ENCODE measurements at regions not wholly inside any gene's neighbourhood (a gene's known extent, or its start where the extent isn't known, plus 50 kb on each side); places are given as distances from the start of the nearest gene placed in this dataset.
A peak's percentile ranks its signal among the peaks of the same experiment; 100 is the strongest.

DNA sequence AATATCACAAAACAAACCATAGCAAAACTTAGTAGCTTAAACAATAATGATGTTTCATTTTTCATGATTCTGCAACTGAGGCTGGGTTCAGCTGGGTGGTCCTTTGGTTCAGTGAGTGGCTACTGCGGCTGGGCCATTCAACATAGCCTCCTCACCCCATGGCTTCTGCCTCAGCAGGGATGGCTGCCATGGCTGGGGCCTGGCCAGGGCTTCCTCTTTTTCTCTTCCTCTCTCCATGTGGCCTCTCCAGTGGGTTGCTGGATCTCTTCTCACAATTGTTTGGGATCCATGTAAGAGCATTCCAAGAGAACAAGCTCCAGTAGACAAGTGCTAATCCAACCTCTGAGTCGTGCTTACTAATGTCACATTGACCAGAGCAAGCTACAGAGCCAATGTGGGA is 248.6 kb upstream of the PLET1 start:
- Mint-ChIP-seq H3K4me3 (no peak overlapping the region), H3K27ac (no peak overlapping the region), H3K27me3 (ENCODE audit: low read depth in 2 of 2) (peaks cover 6 to 19% of the 10 kb centered on the region in 2 donors), H3K36me3 (no peaks in the 10 kb centered on the region), H3K4me1 (no peaks in the 10 kb centered on the region), H3K9me3 (no peaks in the 10 kb centered on the region)
- intact Hi-C loops (cut with micrococcal nuclease), result no loop called here
- DNase-seq (no peak), ATAC-seq (peak in 1 of 3 donors; percentile 27)
- Histone ChIP-seq H3K27me3 (ENCODE audit: control insufficient read depth, insufficient read depth, low read length) (no peaks in the 10 kb centered on the region), H3K9me3 (ENCODE audit: control insufficient read depth, insufficient read depth, low read length) (no peaks in the 10 kb centered on the region), H3K4me3 (ENCODE audit: low read length) (no peak overlapping the region), H3K27ac (ENCODE audit: low read length) (no peak overlapping the region), H3K36me3 (ENCODE audit: control insufficient read depth, insufficient read depth, low read length) (no peaks in the 10 kb centered on the region), H3K4me1 (ENCODE audit: control insufficient read depth, insufficient read depth, low read length) (no peaks in the 10 kb centered on the region)
- TF ChIP-seq CTCF (IDR thresholded peaks at IDR 0.05), result no peak
- WGBS (ENCODE audit: insufficient coverage), result 71% methylated on average over 2 of the region's 2 CpGs

DNA sequence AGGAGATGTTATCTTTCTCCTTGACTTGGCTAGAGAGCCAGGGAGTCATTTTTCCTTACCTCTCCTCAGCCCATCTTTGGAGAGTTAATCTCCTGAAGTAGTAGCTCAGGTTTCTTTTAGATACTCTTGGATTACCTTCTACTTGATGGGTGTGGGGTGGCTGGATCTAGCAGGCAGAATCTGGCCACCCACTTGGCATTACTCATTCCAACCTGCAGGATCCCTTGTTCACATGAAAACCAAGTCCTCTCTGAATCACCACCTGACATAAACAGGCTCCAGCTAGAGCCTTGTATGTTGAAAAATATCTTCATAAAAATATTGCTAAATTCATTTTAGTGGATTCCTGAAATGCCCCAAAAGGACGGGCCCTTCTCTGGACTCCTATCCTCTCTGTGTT is 250.6 kb upstream of the PLET1 start:
- Mint-ChIP-seq H3K27ac (no peak overlapping the region), H3K4me1 (peaks cover 0 to under 1% of the 10 kb centered on the region in 2 donors), H3K27me3 (ENCODE audit: low read depth in 2 of 2) (peaks cover 6 to 17% of the 10 kb centered on the region in 2 donors), H3K9me3 (no peaks in the 10 kb centered on the region), H3K36me3 (no peaks in the 10 kb centered on the region), H3K4me3 (no peak overlapping the region)
- DNase-seq, result no peak
- Histone ChIP-seq H3K4me3 (ENCODE audit: low read length) (no peak overlapping the region), H3K27ac (ENCODE audit: low read length) (no peak overlapping the region), H3K4me1 (ENCODE audit: control insufficient read depth, insufficient read depth, low read length) (no peaks in the 10 kb centered on the region), H3K36me3 (ENCODE audit: control insufficient read depth, insufficient read depth, low read length) (no peaks in the 10 kb centered on the region), H3K9me3 (ENCODE audit: control insufficient read depth, insufficient read depth, low read length) (no peaks in the 10 kb centered on the region), H3K27me3 (ENCODE audit: control insufficient read depth, insufficient read depth, low read length) (no peaks in the 10 kb centered on the region)
- intact Hi-C loops (cut with micrococcal nuclease), result no loop called here
- no peak for ATAC-seq
- WGBS (ENCODE audit: insufficient coverage), result 100% methylated on average over 1 of the region's 1 CpG
- TF ChIP-seq CTCF (IDR thresholded peaks at IDR 0.05), result no peak

DNA sequence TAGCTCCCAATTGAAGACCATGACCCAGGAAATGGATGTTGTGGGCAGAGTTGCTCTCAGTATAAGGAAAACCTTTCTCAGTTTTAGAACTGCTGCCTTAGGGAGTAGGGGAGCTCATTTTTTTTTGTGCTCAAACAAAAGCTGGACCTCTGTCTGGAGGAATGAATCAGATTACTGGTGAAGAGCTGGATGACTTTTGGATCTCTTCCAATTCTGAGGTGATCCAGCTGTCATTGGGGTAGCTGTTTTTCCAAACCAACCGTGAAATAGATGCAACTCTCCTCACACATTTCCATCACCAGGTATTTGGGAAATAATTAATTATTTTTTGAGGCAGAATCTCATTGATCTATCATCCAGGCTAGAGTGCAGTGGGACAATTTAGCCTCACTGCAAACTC is 251.3 kb upstream of the PLET1 start:
- Histone ChIP-seq H3K9me3 (ENCODE audit: control insufficient read depth, insufficient read depth, low read length) (no peaks in the 10 kb centered on the region), H3K4me1 (ENCODE audit: control insufficient read depth, insufficient read depth, low read length) (no peaks in the 10 kb centered on the region), H3K27ac (ENCODE audit: low read length) (no peak overlapping the region), H3K4me3 (ENCODE audit: low read length) (no peak overlapping the region), H3K36me3 (ENCODE audit: control insufficient read depth, insufficient read depth, low read length) (no peaks in the 10 kb centered on the region), H3K27me3 (ENCODE audit: control insufficient read depth, insufficient read depth, low read length) (no peaks in the 10 kb centered on the region)
- DNase-seq (no peak), ATAC-seq (no peak)
- peaks cover 6 to 15% of the 10 kb centered on the region in 2 donors for H3K27me3 Mint-ChIP-seq (ENCODE audit: low read depth in 2 of 2)
- intact Hi-C loops (cut with micrococcal nuclease), result no loop called here
- no peaks in the 10 kb centered on the region for H3K9me3 Mint-ChIP-seq
- TF ChIP-seq CTCF (IDR thresholded peaks at IDR 0.05), result no peak
- WGBS (ENCODE audit: insufficient coverage), result no CpG with 5 or more reads among the region's 1 CpG
- H3K4me3 Mint-ChIP-seq, result no peak overlapping the region
- H3K27ac Mint-ChIP-seq, result no peak overlapping the region
- H3K36me3 Mint-ChIP-seq, result no peaks in the 10 kb centered on the region
- peaks cover 0 to 6% of the 10 kb centered on the region in 2 donors for H3K4me1 Mint-ChIP-seq

DNA sequence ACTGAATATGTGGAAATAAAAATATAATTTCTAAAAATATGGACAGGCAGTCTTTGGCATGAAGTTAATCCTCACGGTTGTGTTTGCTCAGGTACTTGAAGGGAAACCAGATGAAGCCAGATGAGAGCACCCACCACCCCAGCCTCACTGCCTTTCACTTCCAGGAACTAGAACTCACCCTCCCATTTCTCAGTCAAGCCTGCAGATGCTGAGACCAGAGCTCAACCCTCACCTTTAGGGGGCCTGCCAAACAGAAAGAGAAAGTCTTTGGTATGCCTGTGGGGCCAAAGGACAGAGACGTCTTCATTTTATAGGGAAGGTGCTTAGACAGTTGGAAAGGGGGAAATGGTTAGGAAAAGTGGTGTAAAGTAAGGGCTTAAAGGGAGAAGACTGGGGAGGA is 252.8 kb upstream of the PLET1 start:
- Histone ChIP-seq H3K4me3 (ENCODE audit: low read length) (no peak overlapping the region), H3K4me1 (ENCODE audit: control insufficient read depth, insufficient read depth, low read length) (no peaks in the 10 kb centered on the region), H3K27me3 (ENCODE audit: control insufficient read depth, insufficient read depth, low read length) (no peaks in the 10 kb centered on the region), H3K9me3 (ENCODE audit: control insufficient read depth, insufficient read depth, low read length) (no peaks in the 10 kb centered on the region), H3K36me3 (ENCODE audit: control insufficient read depth, insufficient read depth, low read length) (no peaks in the 10 kb centered on the region), H3K27ac (ENCODE audit: low read length) (no peak overlapping the region)
- TF ChIP-seq CTCF (IDR thresholded peaks at IDR 0.05), result no peak
- ATAC-seq (no peak), DNase-seq (no peak)
- intact Hi-C loops (cut with micrococcal nuclease), result no loop called here
- H3K27ac Mint-ChIP-seq, result no peak overlapping the region
- no peak overlapping the region for H3K4me3 Mint-ChIP-seq
- H3K27me3 Mint-ChIP-seq (ENCODE audit: low read depth in 2 of 2), result peaks cover 6 to 15% of the 10 kb centered on the region in 2 donors
- WGBS (ENCODE audit: insufficient coverage), result 71% methylated on average over 2 of the region's 2 CpGs
- H3K4me1 Mint-ChIP-seq, result peaks cover 0 to 6% of the 10 kb centered on the region in 2 donors
- H3K36me3 Mint-ChIP-seq, result no peaks in the 10 kb centered on the region
- H3K9me3 Mint-ChIP-seq, result no peaks in the 10 kb centered on the region

All from natural killer cell (primary cell).